ENCODE measurements at regions not wholly inside any gene's neighbourhood (a gene's known extent, or its start where the extent isn't known, plus 50 kb on each side); places are given as distances from the start of the nearest gene placed in this dataset.

- no peak for TF ChIP-seq CTCF (conservative IDR thresholded peaks at IDR 0.05 in 1 of 2, IDR thresholded peaks at IDR 0.05 in 1 of 2; ENCODE audit: extremely low read depth in 1 of 2, insufficient read depth in 1 of 2, low read depth in 1 of 2, low read length in 2 of 2)
- no peak for TF ChIP-seq EZH2 (IDR thresholded peaks at IDR 0.05; ENCODE audit: borderline replicate concordance, low read length)
Measured at GRCh38 chr10:21298701-21299100, 226.8 kb downstream of the SKIDA1 start.

Measured in mammary epithelial cell (primary cell).